Endothelial cell (in vitro differentiated cells): ENCODE measurements at regions not wholly inside any gene's neighbourhood (a gene's known extent, or its start where the extent isn't known, plus 50 kb on each side); places are given as distances from the start of the nearest gene placed in this dataset.

Source experiments
- DNase-seq: peaks from one replicate; pipeline ENCODE4 v3.0.0; 2021; ENCODE audit warnings: low spot score
- H3K27ac Mint-ChIP-seq: one replicate; pipeline ENCODE4 v1.8.0; 2021; ENCODE audit warnings: mixed read lengths, inconsistent platforms; ENCODE audit not compliant: unreplicated experiment
- H3K27me3 Mint-ChIP-seq: one replicate; pipeline ENCODE4 v1.8.0; 2021; ENCODE audit warnings: mild to moderate bottlenecking, moderate library complexity, mixed read lengths, inconsistent platforms; ENCODE audit not compliant: unreplicated experiment
- H3K36me3 Mint-ChIP-seq: one replicate; pipeline ENCODE4 v1.8.0; 2021; ENCODE audit warnings: mild to moderate bottlenecking, low read depth, mixed read lengths, inconsistent platforms; ENCODE audit not compliant: unreplicated experiment
- H3K4me1 Mint-ChIP-seq: one replicate; pipeline ENCODE4 v1.8.0; 2021; ENCODE audit warnings: mild to moderate bottlenecking, mixed read lengths, inconsistent platforms; ENCODE audit not compliant: unreplicated experiment
- H3K4me3 Mint-ChIP-seq: one replicate; pipeline ENCODE4 v1.8.0; 2021; ENCODE audit warnings: mild to moderate bottlenecking, mixed read lengths, inconsistent platforms; ENCODE audit not compliant: unreplicated experiment
- H3K9me3 Mint-ChIP-seq: one replicate; pipeline ENCODE4 v1.8.0; 2021; ENCODE audit warnings: mixed read lengths, inconsistent platforms; ENCODE audit not compliant: unreplicated experiment
- TF ChIP-seq, protein P1 (sequence below): fragments of 200-600 bp; sonication (generic); IDR thresholded peaks from one replicate; pipeline ENCODE4 v1.5.0; 2021; ENCODE audit warnings: antibody characterized with exemption; ENCODE audit not compliant: unreplicated experiment

DNA sequence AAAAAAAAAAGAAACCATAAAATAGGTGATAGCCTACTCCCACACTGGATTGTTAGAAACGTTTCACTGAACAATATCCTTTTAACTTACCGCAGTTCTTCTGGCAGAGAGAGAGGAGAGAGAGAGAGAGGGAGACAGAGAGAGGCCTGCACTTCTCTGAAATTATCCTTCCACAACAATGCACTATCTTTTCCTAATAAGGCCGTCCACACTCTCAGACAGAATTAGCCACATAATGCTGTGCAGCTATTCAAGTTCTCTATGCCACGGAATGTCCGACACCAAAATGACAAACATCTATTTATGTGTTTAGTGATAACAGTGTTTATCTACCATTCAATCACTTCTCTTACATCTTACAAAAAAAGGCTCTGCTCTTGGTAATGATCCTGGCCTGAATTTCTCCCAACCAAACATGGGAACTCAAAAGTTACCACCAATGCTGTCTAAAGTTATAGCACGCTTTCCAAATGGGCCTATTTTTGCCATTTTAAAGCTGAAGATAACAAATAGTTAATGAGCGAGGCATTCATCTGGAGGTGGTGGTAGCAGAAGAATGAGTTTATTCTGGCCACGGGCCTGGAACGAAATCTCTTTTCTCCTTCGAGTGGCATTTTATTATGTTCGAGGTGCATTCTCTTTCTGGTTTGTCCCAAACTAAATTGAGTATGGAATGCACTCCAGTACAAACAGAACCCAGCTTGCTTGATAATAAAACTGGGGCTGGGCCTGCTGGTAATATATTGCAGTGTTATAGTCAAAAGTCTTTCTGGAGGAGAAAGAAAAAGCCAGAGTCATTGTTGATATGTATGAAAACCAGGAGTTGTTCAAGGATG, 160.2 kb upstream of the SVIL start:
- no peak for DNase-seq
- no peaks in the 10 kb centered on the region for H3K9me3 Mint-ChIP-seq
- no peaks in the 10 kb centered on the region for H3K27me3 Mint-ChIP-seq
- H3K27ac Mint-ChIP-seq = no peak overlapping the region
- peaks cover 16% of the 10 kb centered on the region for H3K4me1 Mint-ChIP-seq
- TF ChIP-seq, protein P1, sequence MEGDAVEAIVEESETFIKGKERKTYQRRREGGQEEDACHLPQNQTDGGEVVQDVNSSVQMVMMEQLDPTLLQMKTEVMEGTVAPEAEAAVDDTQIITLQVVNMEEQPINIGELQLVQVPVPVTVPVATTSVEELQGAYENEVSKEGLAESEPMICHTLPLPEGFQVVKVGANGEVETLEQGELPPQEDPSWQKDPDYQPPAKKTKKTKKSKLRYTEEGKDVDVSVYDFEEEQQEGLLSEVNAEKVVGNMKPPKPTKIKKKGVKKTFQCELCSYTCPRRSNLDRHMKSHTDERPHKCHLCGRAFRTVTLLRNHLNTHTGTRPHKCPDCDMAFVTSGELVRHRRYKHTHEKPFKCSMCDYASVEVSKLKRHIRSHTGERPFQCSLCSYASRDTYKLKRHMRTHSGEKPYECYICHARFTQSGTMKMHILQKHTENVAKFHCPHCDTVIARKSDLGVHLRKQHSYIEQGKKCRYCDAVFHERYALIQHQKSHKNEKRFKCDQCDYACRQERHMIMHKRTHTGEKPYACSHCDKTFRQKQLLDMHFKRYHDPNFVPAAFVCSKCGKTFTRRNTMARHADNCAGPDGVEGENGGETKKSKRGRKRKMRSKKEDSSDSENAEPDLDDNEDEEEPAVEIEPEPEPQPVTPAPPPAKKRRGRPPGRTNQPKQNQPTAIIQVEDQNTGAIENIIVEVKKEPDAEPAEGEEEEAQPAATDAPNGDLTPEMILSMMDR = no peak
- no peak overlapping the region for H3K4me3 Mint-ChIP-seq
- H3K36me3 Mint-ChIP-seq = no peaks in the 10 kb centered on the region

DNA sequence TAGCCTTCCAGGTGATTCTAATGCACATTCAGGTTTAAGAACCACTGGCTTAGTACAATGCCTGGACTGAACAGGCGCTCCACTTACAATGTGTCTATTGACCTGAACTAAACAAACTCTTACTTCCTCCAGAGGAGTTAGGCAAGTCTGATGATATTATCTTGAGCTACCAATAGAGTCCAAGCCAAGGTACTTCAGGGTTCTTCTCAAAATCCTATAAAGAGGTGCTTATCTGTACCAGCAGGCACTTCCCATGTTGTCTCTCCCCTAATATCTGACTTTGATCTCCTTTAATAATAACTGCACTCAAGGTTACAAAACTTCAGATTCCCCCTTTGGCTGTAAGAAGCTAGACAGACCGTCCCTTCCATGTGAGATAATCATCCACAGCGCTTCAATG, 157.0 kb upstream of the SVIL start:
- Mint-ChIP-seq H3K27me3 (no peaks in the 10 kb centered on the region), H3K4me1 (peaks cover 5% of the 10 kb centered on the region), H3K36me3 (no peaks in the 10 kb centered on the region), H3K9me3 (no peaks in the 10 kb centered on the region), H3K27ac (no peak overlapping the region), H3K4me3 (no peak overlapping the region)
- TF ChIP-seq, protein P1 = no peak
- DNase-seq = no peak

DNA sequence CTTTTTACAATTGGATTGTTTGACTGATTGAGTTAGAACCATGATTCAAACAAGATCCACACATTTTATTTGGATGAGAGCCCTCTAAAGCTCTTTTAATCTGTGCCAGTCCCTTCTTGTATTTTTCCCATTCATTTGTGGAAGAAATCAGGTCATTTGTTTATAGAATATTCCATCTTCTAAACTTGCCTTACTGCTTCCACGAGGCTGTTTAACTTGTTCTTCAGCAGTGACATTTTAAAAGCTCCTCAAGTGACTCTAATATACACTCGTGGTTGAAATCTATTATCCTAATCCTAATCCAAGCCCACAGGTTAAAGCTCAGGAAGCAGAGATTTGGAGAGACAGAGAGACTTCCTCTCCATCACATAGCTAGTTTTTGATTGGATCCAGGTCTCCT, 155.4 kb upstream of the SVIL start:
- H3K27ac Mint-ChIP-seq = no peak overlapping the region
- no peak overlapping the region for H3K4me3 Mint-ChIP-seq
- no peaks in the 10 kb centered on the region for H3K9me3 Mint-ChIP-seq
- no peak for DNase-seq
- TF ChIP-seq, protein P1 = no peak
- no peaks in the 10 kb centered on the region for H3K27me3 Mint-ChIP-seq
- H3K4me1 Mint-ChIP-seq = no peaks in the 10 kb centered on the region
- H3K36me3 Mint-ChIP-seq = no peaks in the 10 kb centered on the region

DNA sequence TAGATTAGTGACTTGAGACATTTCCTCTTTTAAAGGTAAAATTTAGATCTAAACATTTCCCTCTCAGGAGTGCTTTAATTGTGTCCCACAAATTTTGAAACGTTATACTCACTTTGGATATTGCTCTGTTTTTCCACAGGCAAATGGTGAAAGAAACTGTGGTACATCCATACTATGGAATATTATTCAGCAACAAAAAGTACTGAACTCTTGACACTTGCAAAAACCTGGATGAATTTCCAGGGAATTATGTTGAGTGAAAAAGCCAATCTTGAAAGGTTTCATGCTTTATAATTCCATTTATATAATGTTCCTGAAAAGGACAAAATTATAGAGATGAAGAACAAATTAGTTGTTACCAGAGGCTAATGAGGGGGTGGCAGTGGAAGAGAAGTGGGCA, 153.3 kb upstream of the SVIL start:
- no peak for DNase-seq
- H3K9me3 Mint-ChIP-seq = no peaks in the 10 kb centered on the region
- TF ChIP-seq, protein P1 = no peak
- H3K27me3 Mint-ChIP-seq = no peaks in the 10 kb centered on the region
- H3K4me3 Mint-ChIP-seq = no peak overlapping the region
- H3K27ac Mint-ChIP-seq = no peak overlapping the region
- H3K4me1 Mint-ChIP-seq = peaks cover 4% of the 10 kb centered on the region
- no peaks in the 10 kb centered on the region for H3K36me3 Mint-ChIP-seq

DNA sequence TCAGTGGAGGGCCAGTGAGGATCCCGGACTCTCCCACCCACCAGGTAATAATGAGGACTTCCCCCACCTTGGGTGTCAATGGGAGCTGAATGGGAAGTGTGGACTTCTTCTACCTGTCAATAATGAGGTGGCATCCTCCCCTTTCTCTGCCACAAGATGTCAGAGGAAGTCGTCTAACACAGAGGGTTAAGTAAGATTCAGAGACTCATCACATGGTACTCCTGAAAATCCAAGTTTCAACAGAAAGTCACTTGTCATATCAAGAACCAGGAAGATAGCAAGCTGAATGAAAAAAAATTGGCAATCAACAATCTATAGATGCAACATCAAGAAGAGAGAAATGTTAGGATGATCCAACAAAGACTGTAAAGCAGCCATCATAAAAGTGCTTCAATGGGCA, 150.9 kb upstream of the SVIL start:
- no peaks in the 10 kb centered on the region for H3K9me3 Mint-ChIP-seq
- H3K27ac Mint-ChIP-seq = no peak overlapping the region
- H3K4me3 Mint-ChIP-seq = no peak overlapping the region
- TF ChIP-seq, protein P1 = no peak
- no peak for DNase-seq
- H3K4me1 Mint-ChIP-seq = peaks cover 18% of the 10 kb centered on the region
- no peaks in the 10 kb centered on the region for H3K36me3 Mint-ChIP-seq
- peaks cover 2% of the 10 kb centered on the region for H3K27me3 Mint-ChIP-seq
